ENCODE measurements at regions not wholly inside any gene's neighbourhood (a gene's known extent, or its start where the extent isn't known, plus 50 kb on each side); places are given as distances from the start of the nearest gene placed in this dataset.
A peak's percentile ranks its signal among the peaks of the same experiment; 100 is the strongest.

DNA sequence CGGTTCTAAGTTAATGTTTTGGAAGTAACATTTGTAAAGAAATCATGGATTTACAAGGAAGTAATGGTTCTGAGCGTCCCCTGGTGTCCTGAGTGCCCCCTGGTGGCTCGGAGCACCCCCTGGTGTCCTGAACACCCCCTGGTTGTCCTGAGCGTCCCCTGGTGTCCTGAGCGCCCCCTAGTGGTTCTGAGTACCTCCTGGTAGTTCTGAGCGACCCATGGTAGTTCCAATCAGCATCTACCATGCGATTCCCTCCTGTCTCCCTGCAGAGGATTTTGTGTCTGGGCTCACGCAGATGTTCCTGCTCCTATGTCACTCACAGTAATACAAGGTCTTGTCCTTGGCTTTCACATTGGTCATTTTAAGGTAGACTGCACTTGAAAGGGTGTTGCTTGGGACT is 1352.9 kb downstream of the TMEM121 start:
- Histone ChIP-seq H2AFZ (ENCODE audit: low read length) (no peak overlapping the region), H3K27ac (ENCODE audit: extremely low read length, insufficient read depth, low read length) (no peak overlapping the region), H4K20me1 (ENCODE audit: insufficient read depth, low read length) (no peaks in the 10 kb centered on the region), H3K27me3 (ENCODE audit: control insufficient read depth in 1 of 2, insufficient read depth in 2 of 2, low read length in 2 of 2) (no peaks in the 10 kb centered on the region), H3K9me3 (ENCODE audit: low read length) (peaks cover 7% of the 10 kb centered on the region), H3K79me2 (ENCODE audit: insufficient read depth, low read length) (no peaks in the 10 kb centered on the region), H3K9ac (ENCODE audit: insufficient read depth, low read depth, low read length) (no peak overlapping the region), H3K4me2 (ENCODE audit: low read depth, low read length) (no peak overlapping the region), H3K4me1 (ENCODE audit: insufficient read depth, low read length) (no peaks in the 10 kb centered on the region), H3K4me3 (replicated peaks in 1 of 3; ENCODE audit: insufficient read depth in 1 of 3, low read depth in 2 of 3, low read length in 3 of 3) (no peak overlapping the region), H3K36me3 (replicated peaks in 1 of 2; ENCODE audit: control insufficient read depth in 1 of 2, insufficient read depth in 2 of 2, low read length in 2 of 2) (no peaks in the 10 kb centered on the region)
- peak; percentile 65 for DNase-seq (ENCODE audit: low spot score)
- peak; percentile 92 for ATAC-seq
- in situ Hi-C loops (cut with HindIII; ENCODE audit: extremely low pct_ligation_motif_present, low pct_unique_long_range_greater_than_20kb): no loop called here
- 50% methylated on average over 6 of the region's 8 CpGs for WGBS (ENCODE audit: low lambda C conversion rate)
- ChIA-PET POLR2A (no interaction called here), CTCF (ENCODE audit: low intra/inter-chr PET ratio, low total read pairs) (interaction anchor here (1.2 to 2.2 kb wide), 4 partner anchors 35 to 215 kb away, joined by 3 to 27 read pairs (median 9); no protein-coding TSS in a partner anchor)
- peak; percentile 4 for FAIRE-seq
- TF ChIP-seq KLF9 (CRISPR knock-in tag; IDR thresholded peaks at IDR 0.05; ENCODE audit: low read depth) (no peak), POGZ (CRISPR knock-in tag; IDR thresholded peaks at IDR 0.05) (0 out of 2 replicates have a peak, but pooled peaks have one; percentile 38), ZNF574 (CRISPR knock-in tag; IDR thresholded peaks at IDR 0.05) (peak; percentile 64; the same call in 1 of the 2 replicates), ELF3 (CRISPR knock-in tag; IDR thresholded peaks at IDR 0.05) (peak; percentile 51; the same call in 1 of the 2 replicates), KLF15 (CRISPR knock-in tag; IDR thresholded peaks at IDR 0.05; ENCODE audit: borderline replicate concordance) (no peak), KDM3A (CRISPR knock-in tag; IDR thresholded peaks at IDR 0.05; ENCODE audit: low read depth) (no peak), XRCC5 (optimal IDR thresholded peaks at IDR 0.05; ENCODE audit: low read length) (peak; percentile 43), ZMYM4 (CRISPR knock-in tag; IDR thresholded peaks at IDR 0.05) (peak; percentile 57; the same call in 1 of the 2 replicates)
- TF ChIP-seq, protein P1, sequence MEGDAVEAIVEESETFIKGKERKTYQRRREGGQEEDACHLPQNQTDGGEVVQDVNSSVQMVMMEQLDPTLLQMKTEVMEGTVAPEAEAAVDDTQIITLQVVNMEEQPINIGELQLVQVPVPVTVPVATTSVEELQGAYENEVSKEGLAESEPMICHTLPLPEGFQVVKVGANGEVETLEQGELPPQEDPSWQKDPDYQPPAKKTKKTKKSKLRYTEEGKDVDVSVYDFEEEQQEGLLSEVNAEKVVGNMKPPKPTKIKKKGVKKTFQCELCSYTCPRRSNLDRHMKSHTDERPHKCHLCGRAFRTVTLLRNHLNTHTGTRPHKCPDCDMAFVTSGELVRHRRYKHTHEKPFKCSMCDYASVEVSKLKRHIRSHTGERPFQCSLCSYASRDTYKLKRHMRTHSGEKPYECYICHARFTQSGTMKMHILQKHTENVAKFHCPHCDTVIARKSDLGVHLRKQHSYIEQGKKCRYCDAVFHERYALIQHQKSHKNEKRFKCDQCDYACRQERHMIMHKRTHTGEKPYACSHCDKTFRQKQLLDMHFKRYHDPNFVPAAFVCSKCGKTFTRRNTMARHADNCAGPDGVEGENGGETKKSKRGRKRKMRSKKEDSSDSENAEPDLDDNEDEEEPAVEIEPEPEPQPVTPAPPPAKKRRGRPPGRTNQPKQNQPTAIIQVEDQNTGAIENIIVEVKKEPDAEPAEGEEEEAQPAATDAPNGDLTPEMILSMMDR (CRISPR knock-in tag; IDR thresholded peaks at IDR 0.05): peak; percentile 79
- TF ChIP-seq, protein P2, sequence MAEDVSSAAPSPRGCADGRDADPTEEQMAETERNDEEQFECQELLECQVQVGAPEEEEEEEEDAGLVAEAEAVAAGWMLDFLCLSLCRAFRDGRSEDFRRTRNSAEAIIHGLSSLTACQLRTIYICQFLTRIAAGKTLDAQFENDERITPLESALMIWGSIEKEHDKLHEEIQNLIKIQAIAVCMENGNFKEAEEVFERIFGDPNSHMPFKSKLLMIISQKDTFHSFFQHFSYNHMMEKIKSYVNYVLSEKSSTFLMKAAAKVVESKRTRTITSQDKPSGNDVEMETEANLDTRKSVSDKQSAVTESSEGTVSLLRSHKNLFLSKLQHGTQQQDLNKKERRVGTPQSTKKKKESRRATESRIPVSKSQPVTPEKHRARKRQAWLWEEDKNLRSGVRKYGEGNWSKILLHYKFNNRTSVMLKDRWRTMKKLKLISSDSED (CRISPR knock-in tag; IDR thresholded peaks at IDR 0.05): 0 out of 2 replicates have a peak, but pooled peaks have one; percentile 50
- intact Hi-C loops (cut with micrococcal nuclease; ENCODE audit: unreplicated experiment): no loop called here
- BruUV-seq (replicated peaks): no TSS peak

Data from HepG2 (cell line).